UCSD-AML1 (cell line): ENCODE measurements at regions not wholly inside any gene's neighbourhood (a gene's known extent, or its start where the extent isn't known, plus 50 kb on each side); places are given as distances from the start of the nearest gene placed in this dataset.

Experiments
- DNase-seq: peaks from one replicate; lab custom pipeline; 2025; ENCODE audit not compliant: unreplicated experiment; lab: John Stamatoyannopoulos, UW

DNA sequence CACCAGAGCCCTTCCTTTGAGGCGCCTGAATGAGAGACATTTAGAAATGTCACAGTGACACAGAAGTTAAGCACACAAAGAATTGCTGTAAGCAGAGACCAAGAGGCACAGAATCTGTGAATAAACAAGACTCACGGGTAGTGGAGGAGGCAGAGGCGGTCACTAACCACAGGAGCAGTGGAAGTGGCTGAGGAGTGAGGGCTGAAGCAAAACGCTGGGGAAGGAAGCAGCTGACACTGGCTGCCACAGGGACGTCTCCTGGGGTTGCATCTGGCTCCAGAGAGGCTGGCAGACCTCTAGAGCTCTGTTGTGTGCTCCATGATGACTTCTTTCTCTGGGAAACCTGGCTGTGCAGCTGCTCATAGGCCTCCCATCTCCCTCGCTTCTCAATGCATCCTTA is 65.0 kb upstream of the SLC2A12 start:
- DNase-seq = peak; percentile 73

DNA sequence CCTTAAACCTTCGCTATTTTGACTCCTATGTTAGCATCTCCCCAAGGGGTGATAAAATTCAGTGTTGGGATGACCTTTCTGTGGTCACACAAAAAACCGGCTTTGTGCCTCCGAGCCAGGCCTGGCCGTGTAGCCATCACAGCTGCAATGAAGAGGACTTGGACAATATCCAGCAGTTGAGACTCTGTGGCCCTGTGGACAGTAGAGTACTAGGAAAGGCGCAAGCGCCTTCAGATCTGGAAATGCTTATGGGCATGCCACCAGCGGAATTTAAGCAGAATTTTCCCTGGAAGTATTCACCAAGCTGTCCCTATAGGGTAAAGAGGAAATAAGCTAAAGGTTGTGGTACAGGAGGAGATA is 63.3 kb upstream of the SLC2A12 start:
- DNase-seq = no peak

DNA sequence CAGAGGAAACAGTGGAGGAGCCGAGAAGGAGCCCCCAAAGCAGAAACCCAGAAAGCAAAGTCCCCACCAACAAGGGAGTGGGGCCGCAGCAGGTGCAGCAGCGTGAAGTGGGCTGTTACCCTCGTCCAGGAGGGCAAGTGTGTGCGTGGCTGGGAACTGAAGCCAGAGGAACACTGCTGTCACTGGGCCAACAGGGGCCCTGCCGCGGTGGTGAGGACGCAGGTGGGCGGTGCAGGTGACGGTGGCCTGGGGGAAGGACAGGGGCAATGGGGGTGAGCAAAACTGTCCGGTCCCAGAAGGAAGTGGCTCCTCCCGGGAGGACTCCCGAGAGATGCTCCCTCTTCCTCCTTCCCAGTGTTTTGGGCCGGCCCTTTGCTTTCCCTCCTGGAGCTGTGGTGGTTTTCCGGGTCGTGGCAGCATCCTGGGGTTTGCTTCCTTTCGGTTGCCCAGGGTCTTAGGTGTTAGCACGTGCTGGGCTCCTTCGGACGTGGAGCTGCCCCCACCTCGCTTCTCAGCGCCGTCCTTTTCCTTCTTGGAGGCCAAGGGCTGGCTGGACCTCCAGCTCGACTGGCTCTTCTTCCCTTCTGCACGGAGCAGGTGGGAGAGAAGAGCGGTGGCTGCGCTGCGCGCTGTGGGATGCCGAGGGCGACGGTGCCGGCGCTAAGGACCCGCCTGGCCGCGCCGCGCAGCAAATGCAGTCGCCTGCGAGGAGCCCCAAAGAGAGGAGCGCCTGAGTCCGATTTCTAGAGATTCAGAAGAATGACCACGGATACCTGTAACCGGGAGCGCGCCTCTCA is 62.7 kb upstream of the SLC2A12 start:
- no peak for DNase-seq

DNA sequence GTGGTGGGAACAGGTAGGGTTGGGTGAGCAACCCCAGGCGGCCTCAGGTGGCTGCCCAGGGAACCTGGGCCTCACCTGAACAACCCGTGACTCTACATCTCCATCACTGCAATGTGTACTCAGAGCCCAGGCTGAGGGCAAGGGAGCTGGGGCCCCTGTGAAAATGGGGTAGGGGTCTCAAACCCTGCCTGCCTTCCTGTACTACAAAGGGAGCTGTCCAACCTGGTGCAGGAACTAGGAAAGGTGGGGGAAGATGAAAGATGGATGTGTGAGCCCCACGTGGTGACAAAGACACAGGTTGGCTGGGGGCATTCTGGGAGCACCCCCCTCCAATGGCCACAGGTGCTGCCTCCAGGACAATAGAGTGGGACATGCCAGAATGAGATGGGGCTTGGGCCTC is 62.1 kb upstream of the SLC2A12 start:
- no peak for DNase-seq

DNA sequence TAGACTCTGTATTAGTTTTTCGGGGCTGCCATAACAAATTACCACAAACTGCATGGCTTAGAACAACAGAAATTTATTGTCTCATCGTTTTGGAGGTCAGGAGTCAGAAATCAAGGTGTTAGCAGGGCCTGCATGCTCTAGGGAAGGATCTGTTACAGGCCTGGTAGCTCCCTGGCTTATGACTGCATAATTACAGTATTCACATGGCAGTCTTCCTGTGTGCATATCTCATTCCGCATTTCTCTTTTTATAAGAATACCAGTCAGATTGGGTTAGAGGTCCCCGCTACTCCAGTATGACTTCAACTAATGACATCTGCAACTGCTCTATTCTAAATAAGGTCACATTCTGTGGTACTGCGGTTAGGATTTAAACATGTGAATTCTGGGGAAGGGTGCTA is 59.3 kb upstream of the SLC2A12 start:
- no peak for DNase-seq

DNA sequence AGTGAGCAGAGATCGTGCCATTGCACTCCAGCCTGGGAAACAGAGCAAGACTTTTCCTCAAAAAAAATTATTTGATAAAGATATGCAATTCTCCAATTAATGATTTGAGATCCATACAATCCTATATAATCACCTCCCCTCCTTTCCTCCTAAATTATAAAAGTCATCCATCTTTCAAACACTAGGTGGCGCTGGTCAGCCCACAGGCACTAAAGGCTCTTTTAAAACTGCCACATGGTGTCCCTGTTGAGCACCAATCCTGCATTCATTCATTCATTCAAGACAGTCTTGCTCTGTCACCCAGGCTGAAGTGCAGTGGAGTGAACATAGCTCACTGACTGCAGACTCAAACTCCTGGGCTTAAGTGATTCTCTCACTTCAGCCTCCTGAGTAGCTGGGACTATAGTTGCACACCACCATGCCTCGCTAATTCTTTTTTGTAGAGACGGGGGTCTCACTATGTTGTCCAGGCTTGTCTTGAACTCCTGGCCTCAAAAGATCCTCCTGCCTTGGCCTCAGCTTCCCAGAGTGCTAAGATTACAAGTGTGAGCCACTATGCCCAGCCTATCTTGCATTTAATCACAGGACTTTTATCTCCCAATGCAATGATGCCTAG is 58.7 kb upstream of the SLC2A12 start:
- DNase-seq = no peak

DNA sequence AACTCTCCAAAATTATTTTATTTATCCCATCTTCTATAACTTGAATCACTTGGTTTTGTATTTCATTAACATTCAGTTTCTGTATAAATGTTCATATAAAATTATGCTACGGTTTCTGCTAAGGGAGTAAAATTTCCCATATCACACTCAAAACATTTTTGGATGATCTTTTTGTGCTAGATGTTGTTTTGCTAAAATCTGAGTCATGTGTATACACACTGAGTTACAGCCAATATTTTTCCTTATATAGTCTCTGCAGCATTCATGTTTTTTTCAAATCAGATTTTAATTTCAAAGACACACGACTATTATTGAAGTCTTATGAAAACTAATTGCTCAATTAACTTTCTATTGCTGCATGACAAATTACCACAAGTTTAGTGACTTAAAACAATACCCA is 54.3 kb upstream of the SLC2A12 start:
- no peak for DNase-seq

DNA sequence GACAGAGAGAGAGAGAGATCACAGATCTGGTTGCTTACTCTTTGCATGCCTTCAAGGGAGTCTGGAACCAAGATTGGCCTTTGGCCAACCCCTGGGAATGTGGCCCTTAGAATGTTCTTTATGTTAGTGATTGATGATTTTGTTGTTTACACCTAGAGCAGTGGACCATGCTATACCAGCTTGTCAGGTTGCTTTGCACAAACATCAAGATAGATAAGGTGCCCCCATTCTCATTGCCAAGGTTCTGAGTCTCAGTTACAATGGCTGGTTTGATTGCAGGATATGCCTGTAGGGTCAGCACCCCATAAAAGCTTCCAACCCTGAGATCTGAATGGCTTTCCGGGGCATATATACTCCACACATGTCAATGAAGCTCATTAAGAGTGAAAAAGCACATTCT is 53.5 kb upstream of the SLC2A12 start:
- DNase-seq = no peak

DNA sequence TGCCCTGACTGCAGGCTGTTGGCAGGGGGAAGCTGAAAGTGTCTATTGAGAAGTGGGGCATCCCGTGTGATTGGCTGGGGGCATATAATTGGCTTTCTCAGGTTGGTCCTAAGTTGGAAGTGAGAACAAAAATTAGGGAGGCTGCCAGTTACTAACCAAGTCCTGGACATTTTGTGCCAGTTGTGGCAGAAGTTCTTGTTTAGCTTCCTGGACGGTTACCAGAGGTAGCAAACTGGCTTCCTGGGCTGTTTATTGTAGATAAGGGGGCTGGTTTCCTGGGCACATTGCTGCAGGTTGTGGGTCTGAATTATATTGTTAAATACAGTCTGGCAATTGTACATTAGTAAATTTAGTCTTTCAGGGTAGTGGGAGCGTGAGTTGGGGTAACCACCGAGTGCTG is 50.6 kb upstream of the SLC2A12 start:
- DNase-seq = no peak
